ENCODE measurements at regions not wholly inside any gene's neighbourhood (a gene's known extent, or its start where the extent isn't known, plus 50 kb on each side); places are given as distances from the start of the nearest gene placed in this dataset.

- TF ChIP-seq SMC3 (conservative IDR thresholded peaks at IDR 0.05; ENCODE audit: poor library complexity) = no peak
- TF ChIP-seq CTCF (IDR thresholded peaks at IDR 0.05; ENCODE audit: poor library complexity, severe bottlenecking) = no peak
- TF ChIP-seq EP300 (conservative IDR thresholded peaks at IDR 0.05; ENCODE audit: poor library complexity, severe bottlenecking) = no peak
- TF ChIP-seq RAD21 (conservative IDR thresholded peaks at IDR 0.05) = no peak
- no peak for TF ChIP-seq REST (IDR thresholded peaks at IDR 0.05; ENCODE audit: borderline replicate concordance)
These were observed 178.2 kb upstream of the CAMK1G start for GRCh38 chr1:209405183-209405814.
